Testis (tissue), 2 donors: ENCODE measurements at regions not wholly inside any gene's neighbourhood (a gene's known extent, or its start where the extent isn't known, plus 50 kb on each side); places are given as distances from the start of the nearest gene placed in this dataset.

Experiments
- DNase-seq: peaks from one replicate; pipeline ENCODE4 v3.0.0-alpha.2; 2019
- H3K27ac ChIP-seq, 2 donors: fragments of 200-600 bp; sonication (generic); one replicate each; pipeline ENCODE4 v1.5.1; 2019
- H3K27me3 ChIP-seq: fragments of 200-600 bp; sonication (generic); one replicate; pipeline ENCODE4 v1.5.1; 2019
- H3K36me3 ChIP-seq: fragments of 200-600 bp; sonication (generic); one replicate; pipeline ENCODE4 v1.5.1; 2017; ENCODE audit warnings: low read depth; ENCODE audit errors: missing control alignments
- H3K4me1 ChIP-seq: fragments of 200-600 bp; sonication (generic); one replicate; pipeline ENCODE4 v1.5.1; 2019
- H3K4me3 ChIP-seq, 2 donors: fragments of 200-600 bp; sonication (generic); one replicate each; pipeline ENCODE4 v1.5.1; 2017 to 2019
- H3K9me3 ChIP-seq: fragments of 200-600 bp; sonication (generic); one replicate; pipeline ENCODE4 v1.5.1; 2017
- POLR2A ChIP-seq: fragments of 450-650 bp; IDR thresholded peaks from one replicate; pipeline ENCODE4 v1.6.1; 2017; ENCODE audit warnings: antibody characterized with exemption, mild to moderate bottlenecking, moderate library complexity
- WGBS, 2 donors: methylation state at CpG; one replicate each; pipeline ENCODE4 v1.1.5; 2018; 5-methylcytosine and 5-hydroxymethylcytosine counted together
- intact Hi-C: fragments of 100-400 bp; cut with DNase I; formaldehyde crosslinking; loops from one replicate; pipeline ENCODE4 v1.15.1; 2023; ENCODE audit warnings: low total_unique reads
- TF ChIP-seq, protein P1 (sequence below), 3 experiments: fragments of 450-650 bp in 2 of 3; fragments of 200-600 bp in 1 of 3; sonication (generic) in 1 of 3; IDR thresholded peaks; one replicate each; pipeline ENCODE4 v1.5.1; 2016 to 2019; ENCODE audit warnings: antibody characterized with exemption in 3 of 3, mild to moderate bottlenecking in 2 of 3, moderate library complexity in 1 of 3

DNA sequence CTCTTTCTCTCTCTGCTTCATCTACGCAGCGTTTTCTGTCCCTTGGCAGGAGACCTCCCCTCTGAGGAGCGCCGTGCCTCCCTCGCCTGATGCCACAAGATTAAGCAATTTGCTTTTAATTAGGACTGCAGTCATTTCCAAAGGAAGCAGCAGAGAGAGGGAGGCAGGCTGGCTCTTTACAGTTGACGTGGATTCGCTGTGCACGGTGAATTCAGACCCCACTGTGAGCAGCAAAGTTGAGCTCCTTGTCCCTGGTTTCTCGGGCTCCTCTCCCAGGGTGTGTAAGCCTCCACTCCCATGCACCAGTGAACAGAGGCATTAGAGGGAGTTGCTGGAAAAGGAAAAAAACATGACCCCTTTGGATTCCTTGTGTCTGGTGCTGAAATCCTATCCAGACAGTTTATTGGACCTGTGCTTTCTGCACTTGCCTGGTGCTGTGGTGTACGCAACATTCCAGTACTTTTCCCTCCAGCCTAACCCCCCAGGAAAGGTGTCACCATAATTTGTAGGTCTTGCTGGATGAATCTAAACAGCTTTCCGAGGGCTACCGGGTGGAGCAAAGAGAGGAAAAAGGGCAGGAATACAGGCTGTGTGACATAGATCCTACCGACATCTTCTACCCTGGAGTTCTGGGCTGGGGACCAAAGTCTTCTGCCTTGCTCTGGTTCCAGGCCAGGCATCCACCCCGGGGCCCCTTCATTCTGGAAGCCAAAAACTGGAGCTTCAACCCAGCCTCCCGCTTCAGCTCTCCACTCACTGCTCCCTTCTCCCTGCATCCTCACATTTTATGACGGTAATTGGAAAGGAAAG, 171.0 kb downstream of the MAF start:
- Histone ChIP-seq H3K9me3 (no peaks in the 10 kb centered on the region), H3K36me3 (no peaks in the 10 kb centered on the region), H3K27ac (no peak overlapping the region), H3K27me3 (no peaks in the 10 kb centered on the region), H3K4me1 (peaks cover 6% of the 10 kb centered on the region), H3K4me3 (no peak overlapping the region)
- WGBS, 2 donors, result 34 to 43% methylated on average over 16 of the region's 16 CpGs
- no peak for TF ChIP-seq POLR2A
- TF ChIP-seq, protein P1, sequence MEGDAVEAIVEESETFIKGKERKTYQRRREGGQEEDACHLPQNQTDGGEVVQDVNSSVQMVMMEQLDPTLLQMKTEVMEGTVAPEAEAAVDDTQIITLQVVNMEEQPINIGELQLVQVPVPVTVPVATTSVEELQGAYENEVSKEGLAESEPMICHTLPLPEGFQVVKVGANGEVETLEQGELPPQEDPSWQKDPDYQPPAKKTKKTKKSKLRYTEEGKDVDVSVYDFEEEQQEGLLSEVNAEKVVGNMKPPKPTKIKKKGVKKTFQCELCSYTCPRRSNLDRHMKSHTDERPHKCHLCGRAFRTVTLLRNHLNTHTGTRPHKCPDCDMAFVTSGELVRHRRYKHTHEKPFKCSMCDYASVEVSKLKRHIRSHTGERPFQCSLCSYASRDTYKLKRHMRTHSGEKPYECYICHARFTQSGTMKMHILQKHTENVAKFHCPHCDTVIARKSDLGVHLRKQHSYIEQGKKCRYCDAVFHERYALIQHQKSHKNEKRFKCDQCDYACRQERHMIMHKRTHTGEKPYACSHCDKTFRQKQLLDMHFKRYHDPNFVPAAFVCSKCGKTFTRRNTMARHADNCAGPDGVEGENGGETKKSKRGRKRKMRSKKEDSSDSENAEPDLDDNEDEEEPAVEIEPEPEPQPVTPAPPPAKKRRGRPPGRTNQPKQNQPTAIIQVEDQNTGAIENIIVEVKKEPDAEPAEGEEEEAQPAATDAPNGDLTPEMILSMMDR (IDR thresholded peaks at IDR 0.05), result no peak
- DNase-seq, result peak; percentile 31
- intact Hi-C loops, result no loop called here

GRCh38 chr16:79426663-79427062, 173.9 kb downstream of the MAF start:
- Histone ChIP-seq H3K27ac (no peak overlapping the region), H3K9me3 (no peaks in the 10 kb centered on the region), H3K4me3 (no peak overlapping the region), H3K36me3 (no peaks in the 10 kb centered on the region), H3K4me1 (peaks cover 6% of the 10 kb centered on the region), H3K27me3 (no peaks in the 10 kb centered on the region)
- intact Hi-C loops, result no loop called here
- WGBS, 2 donors, result 94% methylated on average over 6 of the region's 6 CpGs
- TF ChIP-seq, protein P1 (IDR thresholded peaks at IDR 0.05), result no peak
- no peak for DNase-seq

GRCh38 chr16:79422064-79422463, 178.5 kb downstream of the MAF start:
- H3K27ac ChIP-seq, result no peak overlapping the region
- TF ChIP-seq, protein P1 (IDR thresholded peaks at IDR 0.05), result no peak
- no peak for TF ChIP-seq POLR2A
- WGBS, 2 donors, result 83 to 86% methylated on average over 7 of the region's 7 CpGs
- no peak for DNase-seq
- no peaks in the 10 kb centered on the region for H3K36me3 ChIP-seq
- H3K4me1 ChIP-seq, result peaks cover 13% of the 10 kb centered on the region
- intact Hi-C loops, result no loop called here
- H3K4me3 ChIP-seq, result no peak overlapping the region
- no peaks in the 10 kb centered on the region for H3K9me3 ChIP-seq
- H3K27me3 ChIP-seq, result no peaks in the 10 kb centered on the region

- 87 to 95% methylated on average over 7 of the region's 7 CpGs for WGBS, 2 donors
These were observed 179.4 kb downstream of the MAF start for GRCh38 chr16:79421126-79421525.

More at GRCh38 chr16:79421126-79421525, 179.4 kb downstream of the MAF start:
- intact Hi-C loops, result no loop called here
- Histone ChIP-seq H3K9me3 (no peaks in the 10 kb centered on the region), H3K36me3 (no peaks in the 10 kb centered on the region), H3K4me3 (no peak overlapping the region), H3K27me3 (no peaks in the 10 kb centered on the region), H3K4me1 (peaks cover 13% of the 10 kb centered on the region), H3K27ac (no peak overlapping the region)
- TF ChIP-seq, protein P1 (IDR thresholded peaks at IDR 0.05), result no peak
- TF ChIP-seq POLR2A, result no peak
- no peak for DNase-seq
